B cell (primary cell): ENCODE measurements at regions not wholly inside any gene's neighbourhood (a gene's known extent, or its start where the extent isn't known, plus 50 kb on each side); places are given as distances from the start of the nearest gene placed in this dataset.

Experiments
- ATAC-seq: fragments of 200-7000 bp; cut with Tn5 transposase; one replicate; pipeline ENCODE4 v1.10.0; 2021; ENCODE audit warnings: low read depth, mild to moderate bottlenecking, moderate number of reproducible peaks, moderate library complexity
- CTCF ChIA-PET: fragments of 350-600 bp; sonication (Branson Sonifier 250); formaldehyde crosslinking; loops from one replicate; lab custom pipeline; 2021; ENCODE audit warnings: antibody characterized with exemption, inconsistent platforms; lab: Charles Lee
- POLR2A ChIA-PET: fragments of 350-600 bp; sonication (Branson Sonifier 250); formaldehyde crosslinking; loops from one replicate; lab custom pipeline; 2021; ENCODE audit warnings: antibody characterized with exemption; lab: Charles Lee
- DNase-seq: peaks from one replicate; pipeline ENCODE4 v3.0.0; 2013
- H2AFZ ChIP-seq: 2 replicates; pipeline ENCODE4 v1.6.1; 2012; ENCODE audit warnings: mild to moderate bottlenecking, low read depth, low read length; ENCODE audit not compliant: insufficient read depth, poor library complexity, severe bottlenecking
- H3K27ac ChIP-seq, 2 donors: 1 replicate in 1 of 2; 2 replicates in 1 of 2; pipeline ENCODE4 v1.5.1; 2012 to 2013; ENCODE audit warnings: low read length in 2 of 2, mild to moderate bottlenecking in 2 of 2, moderate library complexity in 1 of 2
- H3K27me3 ChIP-seq, 4 experiments: fragments of 200-600 bp in 1 of 4; sonication (generic) in 1 of 4; replicated peaks in 1 of 4; 1 replicate in 2 of 4; 2 replicates in 2 of 4; pipeline versions ENCODE4 v1.6.1 to v1.7.0; 2013 to 2016; ENCODE audit warnings: low read length in 3 of 4, mild to moderate bottlenecking in 2 of 4, mixed read lengths in 1 of 4, moderate library complexity in 1 of 4; ENCODE audit not compliant: insufficient read depth in 4 of 4, control insufficient read depth in 3 of 4; ENCODE audit errors: control extremely low read depth in 1 of 4
- H3K36me3 ChIP-seq, 2 experiments: replicated peaks in 1 of 2; 1 replicate in 1 of 2; 2 replicates in 1 of 2; pipeline versions ENCODE4 v1.6.1 to v1.7.1; 2013; ENCODE audit warnings: low read length in 1 of 2; ENCODE audit not compliant: insufficient read depth in 2 of 2, control insufficient read depth in 1 of 2; ENCODE audit errors: control extremely low read depth in 1 of 2, extremely low read depth in 1 of 2
- H3K4me1 ChIP-seq, 2 donors: fragments of 200-600 bp in 1 of 2; sonication (generic) in 1 of 2; 1 replicate in 1 of 2; 2 replicates in 1 of 2; pipeline versions ENCODE4 v1.5.1 to v1.6.1; 2013 to 2017; ENCODE audit warnings: low read length in 2 of 2; ENCODE audit not compliant: control insufficient read depth in 2 of 2, insufficient read depth in 2 of 2
- H3K4me2 ChIP-seq: replicated peaks from 2 replicates; pipeline ENCODE3; 2012; ENCODE audit warnings: mild to moderate bottlenecking, low read depth, low read length; ENCODE audit not compliant: poor library complexity, severe bottlenecking
- H3K4me3 ChIP-seq, 5 experiments: fragments of 200-600 bp in 1 of 5; sonication (generic) in 1 of 5; 1 replicate in 3 of 5; 2 replicates in 2 of 5; pipeline versions ENCODE4 v1.5.1 to v1.7.0; 2011 to 2016; ENCODE audit warnings: low read length in 4 of 5, mild to moderate bottlenecking in 4 of 5, low read depth in 2 of 5, control low read depth in 1 of 5, moderate library complexity in 1 of 5; ENCODE audit not compliant: insufficient read depth in 1 of 5; ENCODE audit errors: control extremely low read depth in 1 of 5, extremely low read depth in 1 of 5
- H3K79me2 ChIP-seq: fragments of 200-600 bp; sonication (generic); one replicate; pipeline ENCODE4 v1.6.0; 2016; ENCODE audit warnings: low read length; ENCODE audit not compliant: control insufficient read depth, insufficient read depth
- H3K9ac ChIP-seq: fragments of 200-600 bp; sonication (generic); 2 replicates; pipeline ENCODE4 v1.6.1; 2017; ENCODE audit warnings: mild to moderate bottlenecking, low read length, moderate library complexity
- H3K9me3 ChIP-seq, 3 donors: one replicate each; pipeline versions ENCODE4 v1.6.1 to v1.7.1; 2013; ENCODE audit warnings: low read length in 2 of 3; ENCODE audit not compliant: control insufficient read depth in 2 of 3, insufficient read depth in 1 of 3; ENCODE audit errors: control extremely low read depth in 1 of 3
- H4K20me1 ChIP-seq: 2 replicates; pipeline ENCODE4 v1.6.0; 2012; ENCODE audit warnings: mild to moderate bottlenecking, low read length; ENCODE audit not compliant: insufficient read depth, control insufficient read depth, poor library complexity, severe bottlenecking
- H3K27ac Mint-ChIP-seq: one replicate; pipeline ENCODE4 v1.8.0; 2021; ENCODE audit warnings: mixed read lengths
- H3K27me3 Mint-ChIP-seq: one replicate; pipeline ENCODE4 v1.8.0; 2021; ENCODE audit warnings: mixed read lengths
- H3K4me1 Mint-ChIP-seq: one replicate; pipeline ENCODE4 v1.8.0; 2021; ENCODE audit warnings: mixed read lengths
- H3K4me3 Mint-ChIP-seq: one replicate; pipeline ENCODE4 v1.8.0; 2021; ENCODE audit warnings: mixed read lengths
- H3K9me3 Mint-ChIP-seq: one replicate; pipeline ENCODE4 v1.8.0; 2022; ENCODE audit warnings: mixed read lengths; ENCODE audit not compliant: insufficient read depth
- EZH2 ChIP-seq: IDR thresholded peaks from 2 replicates; pipeline ENCODE4 v1.6.1; 2012; ENCODE audit warnings: borderline replicate concordance, low read depth, mild to moderate bottlenecking, moderate library complexity, low read length; ENCODE audit not compliant: insufficient read depth, poor library complexity, severe bottlenecking
- WGBS: methylation state at CpG from one replicate; pipeline ENCODE4 v1.1.5; 2013; ENCODE audit warnings: missing lambda C conversion rate; ENCODE audit not compliant: insufficient coverage; 5-methylcytosine and 5-hydroxymethylcytosine counted together
- intact Hi-C: fragments of 100-400 bp; cut with micrococcal nuclease; formaldehyde crosslinking; loops from one replicate; pipeline ENCODE4 v1.10.0; 2022
- TF ChIP-seq, protein P1 (sequence below): fragments of 200-600 bp; IDR thresholded peaks from one replicate; pipeline ENCODE4 v1.8.0; 2022; ENCODE audit warnings: antibody characterized with exemption, mild to moderate bottlenecking

DNA sequence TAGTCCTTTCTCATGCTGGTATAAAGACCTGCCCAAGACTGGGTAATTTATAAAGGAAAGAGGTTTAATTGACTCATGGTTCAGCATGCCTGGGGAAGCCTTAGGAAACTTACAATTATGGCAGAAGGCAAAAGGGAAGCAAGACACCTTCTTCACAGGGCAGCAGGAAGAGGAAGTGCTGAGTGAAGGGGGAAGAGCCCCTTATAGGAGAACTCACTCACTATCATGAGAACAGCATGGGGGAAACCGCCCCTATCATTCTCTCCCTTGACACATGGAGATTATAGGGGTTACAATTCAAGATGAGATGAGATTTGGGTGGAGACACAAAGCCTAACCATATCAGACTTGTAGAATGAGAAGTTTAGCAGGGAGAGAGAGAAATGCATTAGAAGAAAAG lies 373.3 kb upstream of the DIAPH2 start:
- Histone ChIP-seq H3K9me3 (no peaks in the 10 kb centered on the region), H3K79me2 (no peaks in the 10 kb centered on the region), H3K9ac (no peak overlapping the region), H3K36me3 (no peaks in the 10 kb centered on the region), H2AFZ (no peak overlapping the region), H3K27me3 (no peaks in the 10 kb centered on the region), H4K20me1 (no peaks in the 10 kb centered on the region), H3K4me1 (no peaks in the 10 kb centered on the region), H3K4me2 (no peak overlapping the region), H3K4me3 (no peak overlapping the region), H3K27ac (no peak overlapping the region)
- peaks cover 2% of the 10 kb centered on the region for H3K9me3 Mint-ChIP-seq
- intact Hi-C loops = no loop called here
- H3K4me1 Mint-ChIP-seq = no peaks in the 10 kb centered on the region
- POLR2A ChIA-PET = no interaction called here
- no peaks in the 10 kb centered on the region for H3K27me3 Mint-ChIP-seq
- no CpG with 5 or more reads among the region's 1 CpG for WGBS
- DNase-seq (no peak), ATAC-seq (no peak)
- CTCF ChIA-PET = no interaction called here
- TF ChIP-seq, protein P1, sequence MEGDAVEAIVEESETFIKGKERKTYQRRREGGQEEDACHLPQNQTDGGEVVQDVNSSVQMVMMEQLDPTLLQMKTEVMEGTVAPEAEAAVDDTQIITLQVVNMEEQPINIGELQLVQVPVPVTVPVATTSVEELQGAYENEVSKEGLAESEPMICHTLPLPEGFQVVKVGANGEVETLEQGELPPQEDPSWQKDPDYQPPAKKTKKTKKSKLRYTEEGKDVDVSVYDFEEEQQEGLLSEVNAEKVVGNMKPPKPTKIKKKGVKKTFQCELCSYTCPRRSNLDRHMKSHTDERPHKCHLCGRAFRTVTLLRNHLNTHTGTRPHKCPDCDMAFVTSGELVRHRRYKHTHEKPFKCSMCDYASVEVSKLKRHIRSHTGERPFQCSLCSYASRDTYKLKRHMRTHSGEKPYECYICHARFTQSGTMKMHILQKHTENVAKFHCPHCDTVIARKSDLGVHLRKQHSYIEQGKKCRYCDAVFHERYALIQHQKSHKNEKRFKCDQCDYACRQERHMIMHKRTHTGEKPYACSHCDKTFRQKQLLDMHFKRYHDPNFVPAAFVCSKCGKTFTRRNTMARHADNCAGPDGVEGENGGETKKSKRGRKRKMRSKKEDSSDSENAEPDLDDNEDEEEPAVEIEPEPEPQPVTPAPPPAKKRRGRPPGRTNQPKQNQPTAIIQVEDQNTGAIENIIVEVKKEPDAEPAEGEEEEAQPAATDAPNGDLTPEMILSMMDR = no peak
- TF ChIP-seq EZH2 = no peak
- no peak overlapping the region for H3K4me3 Mint-ChIP-seq
- no peak overlapping the region for H3K27ac Mint-ChIP-seq

GRCh38 chrX:96314985-96315384 lies 369.7 kb upstream of the DIAPH2 start:
- intact Hi-C loops = no loop called here
- ChIA-PET CTCF (no interaction called here), POLR2A (no interaction called here)
- Histone ChIP-seq H3K9ac (no peak overlapping the region), H3K4me2 (no peak overlapping the region), H3K79me2 (no peaks in the 10 kb centered on the region), H3K27me3 (no peaks in the 10 kb centered on the region), H4K20me1 (no peaks in the 10 kb centered on the region), H3K4me1 (no peaks in the 10 kb centered on the region), H3K27ac (no peak overlapping the region), H2AFZ (no peak overlapping the region), H3K9me3 (no peaks in the 10 kb centered on the region), H3K36me3 (no peaks in the 10 kb centered on the region), H3K4me3 (no peak overlapping the region)
- no peak overlapping the region for H3K4me3 Mint-ChIP-seq
- ATAC-seq = no peak
- no peaks in the 10 kb centered on the region for H3K27me3 Mint-ChIP-seq
- H3K27ac Mint-ChIP-seq = no peak overlapping the region
- WGBS = no CpG with 5 or more reads among the region's 2 CpGs
- H3K4me1 Mint-ChIP-seq = no peaks in the 10 kb centered on the region
- DNase-seq = no peak
- TF ChIP-seq, protein P1 = no peak
- no peak for TF ChIP-seq EZH2
- peaks cover 2% of the 10 kb centered on the region for H3K9me3 Mint-ChIP-seq
